NT2/D1 (cell line): ENCODE measurements at regions not wholly inside any gene's neighbourhood (a gene's known extent, or its start where the extent isn't known, plus 50 kb on each side); places are given as distances from the start of the nearest gene placed in this dataset.

Source experiments
- DNase-seq: peaks from one replicate; pipeline ENCODE4 v3.0.0-alpha.2; 2011; ENCODE audit warnings: low read depth, low spot score
- H3K27me3 ChIP-seq: 2 replicates; pipeline ENCODE4 v1.6.0; 2011; ENCODE audit warnings: mild to moderate bottlenecking; ENCODE audit not compliant: insufficient read length, insufficient read depth
- H3K36me3 ChIP-seq: 2 replicates; pipeline ENCODE4 v1.6.1; 2011; ENCODE audit warnings: mild to moderate bottlenecking, low read length, mixed read lengths; ENCODE audit not compliant: insufficient read depth, insufficient read length
- H3K4me1 ChIP-seq: 2 replicates; pipeline ENCODE4 v1.5.1; 2011; ENCODE audit not compliant: insufficient read depth, insufficient read length
- H3K4me3 ChIP-seq: 2 replicates; pipeline ENCODE4 v1.5.1; 2011; ENCODE audit warnings: low read depth; ENCODE audit not compliant: insufficient read length
- H3K9ac ChIP-seq: 2 replicates; pipeline ENCODE4 v1.6.0; 2011; ENCODE audit warnings: low read depth; ENCODE audit not compliant: insufficient read length
- H3K9me3 ChIP-seq: 2 replicates; pipeline ENCODE4 v1.5.1; 2011; ENCODE audit warnings: mild to moderate bottlenecking, low read length; ENCODE audit not compliant: insufficient read depth
- SUZ12 ChIP-seq: IDR thresholded peaks from 2 replicates; pipeline ENCODE4 v1.6.1; 2011; ENCODE audit not compliant: insufficient read length, insufficient read depth; ENCODE audit errors: extremely low read depth
- YY1 ChIP-seq: IDR thresholded peaks from 2 replicates; pipeline ENCODE4 v1.6.1; 2011; ENCODE audit not compliant: insufficient read length, insufficient read depth
- ZNF274 ChIP-seq: IDR thresholded peaks from 2 replicates; pipeline ENCODE4 v1.6.1; 2011; ENCODE audit warnings: mild to moderate bottlenecking, low read depth, low read length

- DNase-seq = no peak
- Histone ChIP-seq H3K9ac (no peak overlapping the region), H3K9me3 (no peaks in the 10 kb centered on the region), H3K27me3 (no peaks in the 10 kb centered on the region), H3K4me3 (no peak overlapping the region), H3K36me3 (no peaks in the 10 kb centered on the region), H3K4me1 (no peaks in the 10 kb centered on the region)
- TF ChIP-seq YY1 = no peak
- no peak for TF ChIP-seq SUZ12
- TF ChIP-seq ZNF274 = no peak
Observed at GRCh38 chr20:39248862-39249485, 286.8 kb downstream of the DHX35 start.

- DNase-seq = no peak
- Histone ChIP-seq H3K27me3 (no peaks in the 10 kb centered on the region), H3K36me3 (no peaks in the 10 kb centered on the region), H3K9ac (no peak overlapping the region), H3K9me3 (no peaks in the 10 kb centered on the region), H3K4me1 (no peaks in the 10 kb centered on the region), H3K4me3 (no peak overlapping the region)
- TF ChIP-seq YY1 = no peak
- TF ChIP-seq ZNF274 = no peak
- TF ChIP-seq SUZ12 = no peak
Observed at GRCh38 chr20:39248171-39248861, 286.2 kb downstream of the DHX35 start.

GRCh38 chr20:39246436-39246835 lies 284.3 kb downstream of the DHX35 start:
- H3K4me3 ChIP-seq = no peak overlapping the region
- no peaks in the 10 kb centered on the region for H3K27me3 ChIP-seq
- H3K4me1 ChIP-seq = no peaks in the 10 kb centered on the region
- no peak overlapping the region for H3K9ac ChIP-seq
- H3K9me3 ChIP-seq = no peaks in the 10 kb centered on the region
- no peak for DNase-seq
- no peaks in the 10 kb centered on the region for H3K36me3 ChIP-seq
- TF ChIP-seq YY1 = no peak
- TF ChIP-seq SUZ12 = no peak
- TF ChIP-seq ZNF274 = no peak

- H3K36me3 ChIP-seq = no peaks in the 10 kb centered on the region
- no peaks in the 10 kb centered on the region for H3K9me3 ChIP-seq
- H3K4me1 ChIP-seq = no peaks in the 10 kb centered on the region
- no peak overlapping the region for H3K9ac ChIP-seq
- H3K27me3 ChIP-seq = no peaks in the 10 kb centered on the region
- DNase-seq = no peak
- H3K4me3 ChIP-seq = no peak overlapping the region
- TF ChIP-seq SUZ12 = no peak
- no peak for TF ChIP-seq ZNF274
- no peak for TF ChIP-seq YY1
Observed at GRCh38 chr20:39245685-39246311, 283.7 kb downstream of the DHX35 start.

- no peak for DNase-seq
- Histone ChIP-seq H3K9me3 (no peaks in the 10 kb centered on the region), H3K4me1 (no peaks in the 10 kb centered on the region), H3K9ac (no peak overlapping the region), H3K4me3 (no peak overlapping the region), H3K27me3 (no peaks in the 10 kb centered on the region), H3K36me3 (no peaks in the 10 kb centered on the region)
- TF ChIP-seq ZNF274 = no peak
- TF ChIP-seq YY1 = no peak
- TF ChIP-seq SUZ12 = no peak
Observed at GRCh38 chr20:39243962-39244361, 281.8 kb downstream of the DHX35 start.

- Histone ChIP-seq H3K4me1 (no peaks in the 10 kb centered on the region), H3K9me3 (no peaks in the 10 kb centered on the region), H3K4me3 (no peak overlapping the region), H3K9ac (no peak overlapping the region), H3K36me3 (no peaks in the 10 kb centered on the region), H3K27me3 (no peaks in the 10 kb centered on the region)
- TF ChIP-seq ZNF274 = no peak
- no peak for TF ChIP-seq YY1
- TF ChIP-seq SUZ12 = no peak
- DNase-seq = no peak
Observed at GRCh38 chr20:39242614-39243013, 280.5 kb downstream of the DHX35 start.

- no peaks in the 10 kb centered on the region for H3K9me3 ChIP-seq
- DNase-seq = no peak
- no peaks in the 10 kb centered on the region for H3K4me1 ChIP-seq
- no peaks in the 10 kb centered on the region for H3K27me3 ChIP-seq
- H3K4me3 ChIP-seq = no peak overlapping the region
- no peak overlapping the region for H3K9ac ChIP-seq
- TF ChIP-seq ZNF274 = no peak
- no peak for TF ChIP-seq YY1
- no peak for TF ChIP-seq SUZ12
- H3K36me3 ChIP-seq = no peaks in the 10 kb centered on the region
Observed at GRCh38 chr20:39234520-39235095, 272.5 kb downstream of the DHX35 start.
